Activated naive CD4-positive, alpha-beta T cell treated with anti-CD3 and anti-CD28 coated beads for 36 hours (primary cell): ENCODE measurements at regions not wholly inside any gene's neighbourhood (a gene's known extent, or its start where the extent isn't known, plus 50 kb on each side); places are given as distances from the start of the nearest gene placed in this dataset.
A peak's percentile ranks its signal among the peaks of the same experiment; 100 is the strongest.
"Not testable (repeated sequence)": the region's sequence is repeated elsewhere in the genome, so short reads cannot be mapped to it uniquely, and the experiment has no call there.

Experiments used
- CTCF ChIA-PET: fragments of 350-600 bp; sonication (Branson Sonifier 250); formaldehyde crosslinking; loops from one replicate; lab custom pipeline; 2021; ENCODE audit warnings: antibody characterized with exemption; lab: Charles Lee
- DNase-seq: peaks from one replicate; pipeline ENCODE4 v3.0.0-alpha.2; 2020
- H3K27ac Mint-ChIP-seq: one replicate; pipeline ENCODE4 v1.8.0; 2021; ENCODE audit warnings: mild to moderate bottlenecking, mixed read lengths
- H3K27me3 Mint-ChIP-seq: one replicate; pipeline ENCODE4 v1.8.0; 2021; ENCODE audit warnings: low read depth, mixed read lengths
- H3K36me3 Mint-ChIP-seq: one replicate; pipeline ENCODE4 v1.8.0; 2021; ENCODE audit warnings: low read depth, mixed read lengths
- H3K4me1 Mint-ChIP-seq: one replicate; pipeline ENCODE4 v1.8.0; 2021; ENCODE audit warnings: low read depth, mixed read lengths
- H3K4me3 Mint-ChIP-seq: one replicate; pipeline ENCODE4 v1.8.0; 2021; ENCODE audit warnings: mild to moderate bottlenecking, moderate library complexity, mixed read lengths
- H3K9me3 Mint-ChIP-seq: one replicate; pipeline ENCODE4 v1.8.0; 2021; ENCODE audit warnings: mixed read lengths
- intact Hi-C: fragments of 100-400 bp; cut with micrococcal nuclease; formaldehyde crosslinking; loops from one replicate; pipeline ENCODE4 v1.15.1; 2023

GRCh38 chr12:34404377-34405285 is 382.3 kb downstream of the ALG10 start:
- H3K4me1 Mint-ChIP-seq = no peaks in the 10 kb centered on the region
- no peaks in the 10 kb centered on the region for H3K27me3 Mint-ChIP-seq
- H3K36me3 Mint-ChIP-seq = peaks cover 6% of the 10 kb centered on the region
- no peak overlapping the region for H3K27ac Mint-ChIP-seq
- peaks cover 36% of the 10 kb centered on the region for H3K9me3 Mint-ChIP-seq
- CTCF ChIA-PET = no interaction called here
- no peak for DNase-seq
- intact Hi-C loops = loop anchor here (5.0 kb wide), 1 partner anchor 282 kb away; no protein-coding TSS in a partner anchor
- H3K4me3 Mint-ChIP-seq = no peak overlapping the region

- Mint-ChIP-seq H3K9me3 (peaks cover 42% of the 10 kb centered on the region), H3K36me3 (peaks cover 4% of the 10 kb centered on the region), H3K4me1 (no peaks in the 10 kb centered on the region), H3K4me3 (no peak overlapping the region), H3K27ac (no peak overlapping the region), H3K27me3 (no peaks in the 10 kb centered on the region)
- intact Hi-C loops = no loop called here
- DNase-seq = peak; percentile 2
- CTCF ChIA-PET = no interaction called here
Measured at GRCh38 chr12:34405286-34406227, 383.3 kb downstream of the ALG10 start.

GRCh38 chr12:34406228-34406995 is 384.1 kb downstream of the ALG10 start:
- Mint-ChIP-seq H3K27me3 (no peaks in the 10 kb centered on the region), H3K9me3 (peaks cover 44% of the 10 kb centered on the region), H3K27ac (no peak overlapping the region), H3K4me1 (no peaks in the 10 kb centered on the region), H3K4me3 (no peak overlapping the region), H3K36me3 (peaks cover 5% of the 10 kb centered on the region)
- no peak for DNase-seq
- CTCF ChIA-PET = no interaction called here
- intact Hi-C loops = no loop called here

GRCh38 chr12:34406996-34407300 is 384.7 kb downstream of the ALG10 start:
- Mint-ChIP-seq H3K9me3 (peaks cover 49% of the 10 kb centered on the region), H3K4me1 (no peaks in the 10 kb centered on the region), H3K27ac (no peak overlapping the region), H3K4me3 (no peak overlapping the region), H3K27me3 (no peaks in the 10 kb centered on the region), H3K36me3 (peaks cover 5% of the 10 kb centered on the region)
- CTCF ChIA-PET = no interaction called here
- intact Hi-C loops = no loop called here
- peak; percentile 0 for DNase-seq

- no peaks in the 10 kb centered on the region for H3K27me3 Mint-ChIP-seq
- no peak overlapping the region for H3K27ac Mint-ChIP-seq
- H3K4me3 Mint-ChIP-seq = no peak overlapping the region
- no peaks in the 10 kb centered on the region for H3K4me1 Mint-ChIP-seq
- intact Hi-C loops = no loop called here
- H3K9me3 Mint-ChIP-seq = peaks cover 49% of the 10 kb centered on the region
- H3K36me3 Mint-ChIP-seq = peaks cover 5% of the 10 kb centered on the region
- CTCF ChIA-PET = no interaction called here
- no peak for DNase-seq
Measured at GRCh38 chr12:34407813-34408212, 385.5 kb downstream of the ALG10 start.

- H3K4me1 Mint-ChIP-seq, H3K27me3 Mint-ChIP-seq, intact Hi-C loops, H3K36me3 Mint-ChIP-seq, H3K4me3 Mint-ChIP-seq, H3K27ac Mint-ChIP-seq, DNase-seq, CTCF ChIA-PET: not testable (repeated sequence)
- H3K9me3 Mint-ChIP-seq = peaks cover 13% of the 10 kb centered on the region
Measured at GRCh38 chr12:34431509-34431908, 409.2 kb downstream of the ALG10 start.
